GM21447 (cell line): ENCODE measurements at regions not wholly inside any gene's neighbourhood (a gene's known extent, or its start where the extent isn't known, plus 50 kb on each side); places are given as distances from the start of the nearest gene placed in this dataset.

Experiments used
- ATAC-seq: cut with Tn5 transposase; IDR thresholded peaks from one replicate; pipeline ENCODE4 v1.9.1; 2021; ENCODE audit not compliant: unreplicated experiment

DNA sequence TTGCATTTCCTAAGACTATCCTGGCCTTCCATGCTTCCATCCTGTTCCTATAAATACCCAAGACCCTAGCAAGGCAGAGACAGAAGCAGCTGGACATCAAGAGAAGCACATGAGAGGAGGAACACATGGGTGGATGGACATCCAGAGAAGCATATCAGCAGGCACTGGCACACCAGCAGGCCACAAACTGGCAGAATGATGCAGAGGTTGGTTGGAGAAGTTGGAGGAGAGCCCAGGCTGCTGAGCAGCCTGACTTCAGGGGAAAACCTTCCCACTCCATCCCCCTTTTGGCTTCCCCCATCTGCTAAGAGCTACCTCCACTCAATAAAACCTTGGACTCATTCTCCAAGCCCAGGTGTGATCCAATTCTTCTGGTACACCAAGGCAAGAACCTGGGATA is 332.5 kb downstream of the FRK start:
- no peak for ATAC-seq

DNA sequence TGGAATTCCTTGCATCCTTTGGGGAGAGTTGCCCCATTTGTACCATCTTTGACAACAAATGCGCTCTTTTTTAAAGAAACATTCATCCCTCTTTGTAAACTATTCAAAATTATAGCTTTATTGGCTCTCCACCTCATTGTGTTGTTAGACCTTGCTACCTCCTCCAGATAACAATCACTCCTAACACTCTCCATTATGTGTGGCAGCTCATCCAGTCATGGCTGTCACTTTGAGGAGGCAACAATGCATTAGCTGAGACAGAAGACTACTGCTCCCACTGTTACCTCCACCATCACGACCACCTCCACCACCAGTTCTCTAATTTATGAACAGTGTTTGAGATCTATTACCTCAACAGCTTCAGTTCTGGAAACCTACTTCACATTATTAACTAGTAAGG is 339.1 kb downstream of the FRK start:
- no peak for ATAC-seq

DNA sequence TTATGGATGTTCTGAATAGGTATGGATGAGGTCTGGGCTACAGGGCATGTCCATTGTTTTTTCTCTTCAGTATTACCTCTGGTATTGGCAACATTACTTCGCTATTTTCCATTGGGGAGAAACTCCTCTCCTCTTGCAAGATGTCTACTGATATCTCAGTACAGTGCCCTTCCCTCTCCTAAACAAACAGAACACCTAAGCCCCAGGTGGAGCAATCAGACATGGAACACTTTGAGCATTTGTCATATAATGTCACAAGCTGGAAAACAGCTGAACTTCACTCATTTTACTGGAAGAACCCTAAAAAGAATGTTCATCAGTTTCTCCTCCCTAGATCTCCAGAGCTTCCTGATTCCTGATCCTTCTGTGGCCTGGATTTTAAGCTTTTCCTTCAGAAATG is 339.8 kb downstream of the FRK start:
- no peak for ATAC-seq

GRCh38 chr6:115717472-115717871 is 343.2 kb downstream of the FRK start:
- peak; percentile 38 for ATAC-seq

- ATAC-seq, result peak; percentile 98
Observed at GRCh38 chr6:115717062-115717461, 343.6 kb downstream of the FRK start.

DNA sequence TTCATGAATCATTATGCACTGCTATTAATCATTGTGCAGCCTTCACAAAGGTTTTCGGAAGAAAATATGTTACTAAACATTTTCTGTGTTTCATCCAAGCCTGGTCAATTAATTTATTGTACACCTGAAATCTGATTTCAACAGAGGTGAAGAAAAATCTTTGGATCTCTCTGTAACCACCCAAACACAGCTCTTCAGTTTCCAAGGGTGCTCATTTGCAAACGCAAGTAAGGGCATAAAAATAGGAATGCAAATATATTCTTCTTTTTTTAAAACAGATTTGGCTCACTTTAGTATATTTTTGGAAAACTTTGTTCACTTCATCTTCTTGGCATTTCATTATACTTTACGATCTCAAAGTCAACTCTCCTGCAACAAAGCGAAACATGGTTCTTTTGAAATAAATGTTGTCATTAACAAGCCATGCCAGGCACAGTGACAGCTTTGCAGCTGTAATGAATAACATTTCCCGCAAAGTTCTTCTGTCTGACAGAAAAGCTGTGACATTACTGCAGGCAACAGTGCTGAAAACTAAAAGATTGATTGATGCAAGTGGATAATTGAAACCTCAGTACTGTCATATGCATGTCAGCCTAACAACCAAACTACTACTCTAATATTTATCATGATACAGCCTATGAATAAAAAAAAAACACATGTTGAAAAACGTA is 348.3 kb downstream of the FRK start:
- ATAC-seq, result no peak

GRCh38 chr6:115708850-115709249 is 351.8 kb downstream of the FRK start:
- ATAC-seq, result no peak

DNA sequence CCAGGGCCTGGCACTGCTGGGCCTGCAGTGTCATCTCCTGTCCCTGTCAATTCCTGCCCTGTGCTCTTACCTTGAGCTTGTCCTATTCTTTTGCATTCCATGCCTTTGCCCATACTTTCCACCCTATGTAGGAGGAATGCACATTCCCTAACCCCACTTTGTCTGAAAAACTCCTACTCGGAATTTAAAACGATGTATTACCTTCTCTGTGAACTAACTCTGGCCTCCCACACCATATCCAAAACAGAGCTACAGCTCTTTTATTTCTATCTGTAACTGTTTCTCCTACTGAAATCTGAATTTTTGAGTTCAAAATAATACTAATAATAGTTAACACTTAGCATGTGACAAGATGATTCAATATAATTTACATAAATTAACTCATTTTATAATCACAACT is 353.7 kb downstream of the FRK start:
- no peak for ATAC-seq

DNA sequence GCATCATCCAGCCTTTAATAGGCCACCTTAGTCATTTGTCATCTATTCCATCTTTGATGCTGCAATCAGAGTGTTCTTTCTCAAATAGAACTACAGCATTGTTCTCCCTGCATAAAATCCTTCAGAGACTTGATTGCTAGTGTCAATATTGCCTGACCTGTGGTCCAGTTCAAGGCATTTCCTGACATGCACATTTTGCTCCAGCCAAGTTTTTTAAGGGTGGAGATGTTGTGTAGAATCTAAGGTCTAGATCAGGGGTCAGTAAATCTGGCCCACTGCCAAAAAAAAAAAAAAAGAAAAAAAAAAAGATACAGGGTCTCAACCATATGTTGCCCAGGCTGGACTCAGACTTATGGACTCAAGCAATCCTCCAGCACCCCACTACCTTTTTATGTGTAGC is 354.4 kb downstream of the FRK start:
- no peak for ATAC-seq

DNA sequence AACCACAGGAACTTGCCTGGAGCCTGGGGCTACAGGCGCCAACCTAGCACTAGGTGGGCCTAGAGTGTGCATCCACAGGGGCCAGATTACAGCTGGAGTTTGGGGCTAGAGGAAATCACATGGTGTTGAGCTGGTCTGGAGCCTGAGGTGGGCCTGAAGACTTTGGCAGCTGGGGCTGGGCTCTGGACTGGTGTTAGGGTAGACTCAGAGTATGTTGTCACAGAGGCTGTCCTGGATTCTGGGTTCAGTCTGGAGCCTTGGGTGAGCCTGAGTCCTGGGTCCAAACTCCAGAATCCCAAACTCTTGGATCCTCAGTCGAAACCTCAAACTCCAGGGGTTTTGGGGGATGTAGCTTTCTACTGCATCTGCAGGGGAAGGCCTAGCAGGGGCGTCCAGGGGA is 356.7 kb downstream of the FRK start:
- no peak for ATAC-seq

DNA sequence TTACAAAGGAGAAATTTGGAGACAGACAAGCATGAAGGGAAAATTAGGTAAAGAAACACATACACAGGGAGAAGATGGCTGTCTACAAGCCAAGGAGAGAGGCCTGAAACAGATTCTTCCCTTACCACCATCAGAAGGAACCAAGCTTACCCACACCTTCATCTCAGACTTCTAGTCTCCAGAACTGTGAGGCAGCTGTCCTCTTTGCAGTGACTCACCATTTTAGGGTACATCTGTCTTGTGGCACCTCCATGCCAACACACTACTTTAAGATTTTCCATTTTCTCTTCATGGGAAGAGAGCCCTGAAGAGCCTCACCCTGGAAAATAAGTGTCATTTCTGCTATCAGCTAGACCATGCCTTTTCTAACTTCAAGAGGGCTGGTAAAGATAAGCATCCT is 369.3 kb downstream of the FRK start:
- no peak for ATAC-seq

GRCh38 chr6:115690854-115691253 is 369.8 kb downstream of the FRK start:
- no peak for ATAC-seq

GRCh38 chr6:115681978-115682775 is 378.5 kb downstream of the FRK start:
- no peak for ATAC-seq

- ATAC-seq, result no peak
Observed at GRCh38 chr6:115680621-115681020, 380.1 kb downstream of the FRK start.

DNA sequence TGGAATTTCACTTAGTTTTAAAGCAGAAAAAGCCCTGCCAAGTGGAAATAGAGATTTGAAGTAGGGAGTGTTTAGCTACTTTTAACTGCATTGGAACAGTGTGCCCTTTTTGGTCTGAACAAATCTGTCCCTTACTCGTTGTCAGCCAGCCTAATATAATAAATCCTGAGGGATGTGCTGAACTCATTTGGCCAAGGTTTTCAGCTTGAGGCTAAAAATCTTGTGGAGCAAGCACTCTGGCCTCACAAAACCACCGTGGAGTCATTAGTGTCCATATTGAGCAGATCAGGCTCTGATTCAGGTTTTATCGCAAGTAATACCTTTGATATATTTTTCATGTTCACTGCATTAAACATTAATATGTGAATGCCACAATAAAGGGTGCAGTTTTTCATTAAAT is 383.5 kb downstream of the FRK start:
- ATAC-seq, result no peak

GRCh38 chr6:115675443-115675842 is 385.2 kb downstream of the FRK start:
- ATAC-seq, result no peak

DNA sequence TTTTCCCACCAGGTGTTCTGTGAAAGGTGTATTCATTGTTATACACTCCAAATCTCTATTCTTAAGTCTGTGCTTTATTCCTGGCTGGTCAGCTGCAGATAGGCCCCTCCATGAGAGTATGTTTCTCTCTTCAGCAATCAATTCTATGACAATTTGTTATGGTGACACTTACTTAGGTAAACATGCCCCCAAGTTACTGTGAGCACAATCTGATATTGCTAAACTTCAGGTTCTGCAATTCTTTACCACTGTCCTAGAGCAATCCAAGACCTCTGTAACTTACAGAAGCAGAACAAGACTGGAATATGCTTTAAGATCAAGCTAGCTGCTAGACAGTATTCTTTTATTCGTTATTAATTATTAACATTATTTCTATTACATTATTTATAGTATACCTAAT is 391.9 kb downstream of the FRK start:
- ATAC-seq, result no peak

GRCh38 chr6:115668211-115668610 is 392.5 kb downstream of the FRK start:
- ATAC-seq, result no peak

DNA sequence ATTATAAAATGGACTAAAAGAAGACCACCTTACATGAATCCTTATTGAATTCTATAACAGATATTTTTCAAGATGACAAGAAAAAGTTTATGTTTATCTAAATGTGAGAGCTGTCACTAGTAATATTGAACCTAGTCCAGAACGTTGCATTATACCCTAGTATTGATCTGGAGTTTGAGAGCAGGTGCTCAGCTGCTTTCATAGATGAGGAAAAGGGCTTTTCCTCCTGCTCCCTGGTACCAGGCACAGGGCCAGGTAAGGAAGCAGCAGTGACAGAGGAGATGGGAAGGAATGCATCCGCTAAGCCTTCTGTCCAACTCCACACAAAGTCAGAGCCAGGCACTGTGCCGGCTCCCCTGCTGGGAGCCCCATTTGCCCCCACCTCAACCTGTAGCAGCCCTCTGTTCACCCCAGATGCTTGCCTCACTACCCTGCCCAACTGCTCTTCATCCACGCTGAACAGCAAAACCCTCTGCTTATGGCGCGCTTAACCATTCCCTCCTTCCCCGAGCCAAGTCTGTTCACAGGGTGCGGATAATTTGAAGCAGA is 393.1 kb downstream of the FRK start:
- ATAC-seq, result no peak

DNA sequence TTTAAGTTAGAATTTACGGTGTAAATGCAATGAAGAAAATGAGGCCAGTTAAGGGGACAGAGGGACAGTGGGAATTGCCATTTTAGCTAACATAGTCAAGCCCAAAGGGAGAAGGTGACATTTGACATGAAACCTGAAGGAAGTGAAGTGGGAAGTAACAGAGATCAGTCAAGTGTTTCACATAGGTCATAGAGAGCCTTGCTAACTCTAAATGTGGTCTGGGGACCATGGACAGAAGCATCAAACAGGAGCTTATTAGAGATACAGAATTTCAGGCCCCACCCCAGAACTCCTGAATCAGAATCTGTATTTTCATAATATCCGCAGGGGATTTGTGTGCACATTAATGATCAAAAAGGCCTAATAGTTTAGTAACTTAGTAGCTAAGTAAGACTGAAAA is 393.7 kb downstream of the FRK start:
- ATAC-seq, result no peak

DNA sequence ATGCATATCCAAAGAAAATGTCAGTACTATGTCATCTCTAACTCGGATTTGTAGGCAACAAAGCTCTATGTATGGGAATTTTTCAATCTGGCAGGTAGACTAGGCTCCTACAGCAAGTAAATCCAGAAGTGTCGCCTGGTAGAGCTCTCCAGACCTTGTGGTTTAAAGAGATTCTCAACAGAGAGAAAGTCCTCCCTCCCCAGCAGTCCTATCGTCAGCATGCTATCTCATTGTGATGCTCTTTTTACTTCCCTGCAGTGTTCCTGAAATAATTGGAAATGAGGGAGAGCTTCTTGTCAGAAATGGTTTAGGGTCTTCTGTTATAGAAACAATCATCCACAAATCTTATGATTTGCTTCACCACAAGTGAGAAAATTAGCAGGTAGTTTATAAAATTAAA is 395.4 kb downstream of the FRK start:
- no peak for ATAC-seq

- no peak for ATAC-seq
Observed at GRCh38 chr6:115663681-115664080, 397.0 kb downstream of the FRK start.
